RWPE1 (cell line): ENCODE measurements at regions not wholly inside any gene's neighbourhood (a gene's known extent, or its start where the extent isn't known, plus 50 kb on each side); places are given as distances from the start of the nearest gene placed in this dataset.
A peak's percentile ranks its signal among the peaks of the same experiment; 100 is the strongest.

ENCODE experiments used
- CTCF ChIA-PET: fragments of 350-600 bp; sonication (Branson Sonifier 250); formaldehyde crosslinking; extraction: SDS; loops from one replicate; lab custom pipeline; 2021; lab: Yijun Ruan, JAX
- POLR2A ChIA-PET: fragments of 400-600 bp; formaldehyde crosslinking; extraction: SDS; loops from one replicate; lab custom pipeline; 2020; ENCODE audit warnings: antibody characterized with exemption; ENCODE audit not compliant: low non-redundant PET; lab: Yijun Ruan, JAX
- DNase-seq: peaks from one replicate; pipeline ENCODE4 v3.0.0; 2012; ENCODE audit warnings: low spot score
- H3K27ac ChIP-seq: fragments of 450-650 bp; 2 replicates; pipeline ENCODE4 v1.5.1; 2017
- CTCF ChIP-seq: fragments of 450-650 bp; conservative IDR thresholded peaks from 2 replicates; pipeline ENCODE4 v1.5.1; 2017; ENCODE audit warnings: low read depth, mild to moderate bottlenecking

DNA sequence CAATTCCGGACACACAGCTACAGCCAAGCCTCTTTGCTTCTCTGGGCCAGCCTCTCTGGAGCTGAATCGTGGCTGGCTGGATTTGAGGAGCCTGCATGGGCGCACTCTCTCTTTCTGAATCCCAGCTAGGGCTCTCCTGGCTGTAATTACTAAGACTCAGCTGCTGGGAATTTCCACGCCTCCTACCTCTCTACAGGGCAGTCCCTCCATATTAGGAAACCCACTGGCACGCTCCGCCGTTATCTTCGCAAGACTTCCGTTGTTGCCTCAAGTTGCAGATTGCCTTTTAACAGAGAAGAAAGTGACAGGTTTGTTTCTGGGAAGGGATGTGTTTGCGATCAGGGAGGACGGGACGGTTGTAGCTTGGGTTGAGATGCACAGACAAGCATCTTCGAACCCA, 188.4 kb upstream of the NLRP1 start:
- CTCF ChIA-PET: interaction anchor here (0.8 kb wide), 1 partner anchor 497 kb away, joined by 4 read pairs; no protein-coding TSS in a partner anchor
- POLR2A ChIA-PET: no interaction called here

DNA sequence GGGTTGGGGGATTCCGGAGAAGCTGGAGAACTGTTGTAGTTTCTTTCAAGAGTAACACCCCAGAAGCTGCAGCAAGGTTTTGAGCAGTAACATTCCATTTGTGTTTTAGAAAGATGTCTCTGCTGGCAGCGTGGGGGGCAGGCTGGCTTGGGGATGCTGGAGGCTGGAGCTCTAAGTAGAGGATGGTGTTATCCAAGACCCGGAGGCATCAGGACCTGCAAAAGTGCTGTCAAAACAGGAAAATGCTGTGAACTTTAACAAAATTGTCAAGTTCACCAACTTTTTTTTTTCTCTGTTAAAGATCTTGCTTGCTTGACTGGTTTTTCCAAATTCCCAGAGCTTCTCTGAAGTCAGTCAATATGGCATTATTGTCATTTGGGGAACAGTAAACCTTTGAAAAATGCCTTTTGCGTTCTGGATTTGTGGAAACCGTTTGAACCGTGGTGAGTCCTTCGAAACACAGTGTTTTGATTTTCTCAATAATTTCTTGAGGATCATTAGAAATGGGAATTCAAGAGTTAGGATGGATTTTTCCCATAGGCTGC, 189.6 kb upstream of the NLRP1 start:
- POLR2A ChIA-PET: no interaction called here

More for the DNA sequence above, 188.4 kb upstream of the NLRP1 start:
- no peak for TF ChIP-seq CTCF
- H3K27ac ChIP-seq: no peak overlapping the region
- no peak for DNase-seq

GRCh38 chr17:5775098-5775497, 190.8 kb upstream of the NLRP1 start:
- TF ChIP-seq CTCF: no peak
- no peak for DNase-seq
- ChIA-PET CTCF (no interaction called here), POLR2A (no interaction called here)
- no peak overlapping the region for H3K27ac ChIP-seq

More for the DNA sequence above, 189.6 kb upstream of the NLRP1 start:
- TF ChIP-seq CTCF: no peak
- no peak overlapping the region for H3K27ac ChIP-seq
- CTCF ChIA-PET: no interaction called here
- no peak for DNase-seq

- CTCF ChIA-PET: no interaction called here
- POLR2A ChIA-PET: interaction anchor here (0.6 kb wide), 1 partner anchor 19 kb away, joined by 3 read pairs; no protein-coding TSS in a partner anchor
Measured at GRCh38 chr17:5780476-5780875, 196.2 kb upstream of the NLRP1 start.

GRCh38 chr17:5781236-5781927, 197.1 kb upstream of the NLRP1 start:
- POLR2A ChIA-PET: no interaction called here
- no peak for DNase-seq
- CTCF ChIA-PET: no interaction called here
- H3K27ac ChIP-seq: no peak overlapping the region
- no peak for TF ChIP-seq CTCF

More at GRCh38 chr17:5780476-5780875, 196.2 kb upstream of the NLRP1 start:
- H3K27ac ChIP-seq: no peak overlapping the region
- DNase-seq: peak; percentile 47
- no peak for TF ChIP-seq CTCF

- POLR2A ChIA-PET: no interaction called here
- no peak for DNase-seq
- no peak overlapping the region for H3K27ac ChIP-seq
- CTCF ChIA-PET: interaction anchor here (0.6 to 1.2 kb wide), 2 partner anchors 10 to 24 kb away, joined by 3 to 5 read pairs; no protein-coding TSS in a partner anchor
- TF ChIP-seq CTCF: no peak
Measured at GRCh38 chr17:5783269-5783668, 199.0 kb upstream of the NLRP1 start.
